ENCODE measurements at regions not wholly inside any gene's neighbourhood (a gene's known extent, or its start where the extent isn't known, plus 50 kb on each side); places are given as distances from the start of the nearest gene placed in this dataset.
"Not testable (repeated sequence)": the region's sequence is repeated elsewhere in the genome, so short reads cannot be mapped to it uniquely, and the experiment has no call there.

GRCh38 chr17:30731210-30732132 lies 93.0 kb downstream of the CRLF3 start:
- Histone ChIP-seq H3K4me3 (ENCODE audit: low read depth, low read length) (peak overlapping the region; percentile 78), H3K27ac (peak overlapping the region; percentile 68)
- DNase-seq, result peak; percentile 56
- in situ Hi-C loops (cut with HindIII; ENCODE audit: low pct_ligation_motif_present, low sequenced_read_pairs); H3K27me3 ChIP-seq (replicated peaks); H3K36me3 ChIP-seq (replicated peaks): not testable (repeated sequence)

- in situ Hi-C loops (cut with HindIII; ENCODE audit: low pct_ligation_motif_present, low sequenced_read_pairs); H3K27ac ChIP-seq; H3K36me3 ChIP-seq (replicated peaks); H3K27me3 ChIP-seq (replicated peaks); DNase-seq: not testable (repeated sequence)
- peak overlapping the region; percentile 53 for H3K4me3 ChIP-seq (ENCODE audit: low read depth, low read length)
Measured at GRCh38 chr17:30730837-30731209, 93.7 kb downstream of the CRLF3 start.

GRCh38 chr17:30730171-30730836 lies 94.2 kb downstream of the CRLF3 start:
- H3K36me3 ChIP-seq (replicated peaks); H3K27me3 ChIP-seq (replicated peaks); H3K27ac ChIP-seq; DNase-seq; H3K4me3 ChIP-seq (ENCODE audit: low read depth, low read length); in situ Hi-C loops (cut with HindIII; ENCODE audit: low pct_ligation_motif_present, low sequenced_read_pairs): not testable (repeated sequence)

DNA sequence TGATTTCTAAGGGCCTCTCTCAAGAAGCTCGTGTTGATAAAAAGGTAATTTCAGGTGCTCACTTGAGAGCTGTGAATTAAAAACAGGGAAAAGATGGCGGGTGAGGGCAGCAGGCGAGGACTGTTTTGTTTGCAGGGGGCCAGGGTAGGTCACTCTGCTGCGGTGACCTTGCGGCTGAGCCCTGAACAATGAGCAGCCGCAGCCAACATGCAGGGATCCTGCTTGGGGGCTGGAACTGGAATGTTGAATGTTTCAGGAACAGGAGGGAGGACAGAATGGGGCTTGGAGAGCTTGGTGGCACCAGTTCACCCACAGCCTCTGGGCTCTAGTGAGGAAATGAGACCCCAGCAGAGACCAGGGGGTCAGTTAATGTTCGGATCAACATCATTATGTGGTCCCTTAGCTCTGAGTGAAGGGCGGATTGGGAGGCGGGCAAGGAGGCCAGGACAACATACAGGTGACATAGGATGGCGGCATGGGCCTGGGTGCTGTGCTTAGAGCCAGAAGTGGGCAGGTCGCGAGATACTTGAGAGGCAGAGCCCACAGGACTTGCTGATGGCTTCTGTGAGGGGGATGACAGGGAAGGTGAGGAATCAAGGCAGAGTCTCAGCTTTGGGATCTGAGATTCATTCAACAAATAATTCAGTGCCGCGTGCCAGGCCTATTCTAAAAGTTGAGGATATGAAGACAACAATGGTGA lies 94.9 kb downstream of the CRLF3 start:
- H3K36me3 ChIP-seq (replicated peaks); in situ Hi-C loops (cut with HindIII; ENCODE audit: low pct_ligation_motif_present, low sequenced_read_pairs); DNase-seq: not testable (repeated sequence)

DNA sequence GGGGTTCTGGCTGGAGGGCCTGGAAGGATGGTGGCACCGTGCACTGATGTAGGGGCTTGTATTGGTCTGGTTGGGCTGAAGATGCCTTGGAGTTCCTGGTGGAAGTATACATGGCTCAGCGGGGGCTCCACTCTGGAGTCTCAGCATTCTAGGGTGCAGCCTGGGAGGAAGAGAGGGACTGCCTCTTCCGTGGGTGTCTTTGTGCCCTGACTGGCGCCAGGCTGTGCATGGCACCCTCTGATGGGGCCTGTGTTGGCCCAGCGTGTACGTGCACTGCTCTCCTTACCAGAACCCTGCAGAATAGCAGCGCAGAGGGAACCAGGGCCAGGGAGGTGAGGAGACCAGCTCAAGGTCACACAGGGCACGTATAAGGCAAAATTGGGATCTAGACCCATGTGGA lies 97.0 kb downstream of the CRLF3 start:
- H3K27ac ChIP-seq; DNase-seq; in situ Hi-C loops (cut with HindIII; ENCODE audit: low pct_ligation_motif_present, low sequenced_read_pairs): not testable (repeated sequence)

More for the DNA sequence above, 94.9 kb downstream of the CRLF3 start:
- H3K27me3 ChIP-seq (replicated peaks); H3K4me3 ChIP-seq (ENCODE audit: low read depth, low read length); H3K27ac ChIP-seq: not testable (repeated sequence)

DNA sequence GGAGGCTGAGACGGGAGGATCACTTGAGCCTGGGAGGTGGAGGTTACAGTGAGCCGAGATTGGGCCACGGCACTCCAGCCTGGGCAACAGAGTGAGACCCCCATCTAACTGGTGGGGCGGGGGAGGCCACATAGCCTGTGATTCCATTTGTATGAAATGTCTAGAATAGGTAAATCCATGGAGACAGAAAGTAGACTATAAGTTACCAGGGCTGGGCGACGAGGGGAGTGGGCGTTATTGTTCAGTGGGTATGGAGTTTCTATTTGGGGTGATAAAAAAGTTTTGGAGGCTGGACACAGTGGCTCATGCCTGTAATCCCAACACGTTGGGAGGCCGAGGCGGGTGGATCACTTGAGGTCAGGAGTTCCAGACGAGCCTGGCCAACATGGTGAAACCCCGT lies 97.8 kb downstream of the CRLF3 start:
- DNase-seq; in situ Hi-C loops (cut with HindIII; ENCODE audit: low pct_ligation_motif_present, low sequenced_read_pairs); H3K27me3 ChIP-seq (replicated peaks); H3K36me3 ChIP-seq (replicated peaks); H3K4me3 ChIP-seq (ENCODE audit: low read depth, low read length); H3K27ac ChIP-seq: not testable (repeated sequence)

More for the DNA sequence above, 97.0 kb downstream of the CRLF3 start:
- H3K27me3 ChIP-seq (replicated peaks); H3K36me3 ChIP-seq (replicated peaks); H3K4me3 ChIP-seq (ENCODE audit: low read depth, low read length): not testable (repeated sequence)

GRCh38 chr17:30726310-30726709 lies 98.2 kb downstream of the CRLF3 start:
- H3K27ac ChIP-seq; H3K36me3 ChIP-seq (replicated peaks); H3K27me3 ChIP-seq (replicated peaks); DNase-seq; in situ Hi-C loops (cut with HindIII; ENCODE audit: low pct_ligation_motif_present, low sequenced_read_pairs); H3K4me3 ChIP-seq (ENCODE audit: low read depth, low read length): not testable (repeated sequence)

GRCh38 chr17:30724034-30724650 lies 100.3 kb downstream of the CRLF3 start:
- H3K27ac ChIP-seq; H3K27me3 ChIP-seq (replicated peaks); in situ Hi-C loops (cut with HindIII; ENCODE audit: low pct_ligation_motif_present, low sequenced_read_pairs); H3K4me3 ChIP-seq (ENCODE audit: low read depth, low read length); H3K36me3 ChIP-seq (replicated peaks); DNase-seq: not testable (repeated sequence)

DNA sequence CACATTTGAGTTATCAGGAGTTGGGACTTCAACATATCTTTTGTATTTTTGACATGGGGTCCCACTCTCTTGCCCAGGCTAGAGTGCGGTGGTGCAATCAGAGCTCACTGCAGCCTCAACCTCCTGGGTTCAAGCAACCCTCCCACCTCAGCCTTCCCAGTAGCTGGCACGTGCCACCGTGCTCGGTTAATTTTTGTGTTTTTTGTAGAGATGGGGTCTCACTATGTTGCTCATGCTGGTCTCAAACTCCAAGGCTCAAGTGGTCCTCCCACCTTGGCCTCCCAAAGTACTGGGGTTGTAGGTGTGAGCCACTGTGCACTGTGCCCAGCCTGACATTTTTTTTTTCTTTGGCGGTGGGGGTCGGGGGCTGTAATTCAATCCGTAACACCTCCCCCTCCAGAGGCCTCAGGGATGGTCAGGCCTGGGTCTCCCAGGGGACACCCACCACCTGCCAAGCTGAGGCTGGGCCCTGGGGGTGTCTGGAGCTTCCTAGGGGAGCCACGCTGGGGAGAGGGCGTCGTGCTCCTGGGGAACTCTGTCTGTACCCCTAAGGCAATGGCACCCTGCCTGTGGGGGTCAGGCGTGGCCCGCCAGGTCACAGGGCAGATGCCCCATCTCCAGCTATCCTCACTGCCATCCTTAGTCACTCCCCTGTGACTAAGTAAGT lies 102.2 kb downstream of the CRLF3 start:
- H3K4me3 ChIP-seq (ENCODE audit: low read depth, low read length); H3K27ac ChIP-seq; in situ Hi-C loops (cut with HindIII; ENCODE audit: low pct_ligation_motif_present, low sequenced_read_pairs); DNase-seq; H3K36me3 ChIP-seq (replicated peaks); H3K27me3 ChIP-seq (replicated peaks): not testable (repeated sequence)

DNA sequence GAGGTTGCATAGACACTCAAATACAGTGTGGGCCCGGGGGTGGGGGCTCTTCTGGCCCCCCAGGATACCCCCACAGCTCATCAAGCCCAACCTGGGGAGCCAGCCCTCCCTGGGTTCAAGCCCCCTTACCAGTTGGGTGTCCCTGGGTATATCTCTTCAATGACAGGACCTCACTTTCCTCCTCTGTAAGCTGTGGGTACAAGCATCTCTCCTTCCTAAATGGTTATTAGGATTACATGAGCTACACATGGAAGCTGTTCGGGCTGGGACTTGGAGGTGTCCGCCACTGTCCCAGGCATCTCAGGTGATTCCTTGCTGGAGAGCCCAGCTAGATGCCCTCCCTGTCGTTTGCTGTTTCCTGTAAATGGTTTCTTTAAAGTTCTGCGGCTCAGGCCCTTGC lies 103.5 kb downstream of the CRLF3 start:
- H3K4me3 ChIP-seq (ENCODE audit: low read depth, low read length); H3K27me3 ChIP-seq (replicated peaks); H3K27ac ChIP-seq; in situ Hi-C loops (cut with HindIII; ENCODE audit: low pct_ligation_motif_present, low sequenced_read_pairs); H3K36me3 ChIP-seq (replicated peaks); DNase-seq: not testable (repeated sequence)

Data from brain microvascular endothelial cell (primary cell).